GM21381 (cell line): ENCODE measurements at regions not wholly inside any gene's neighbourhood (a gene's known extent, or its start where the extent isn't known, plus 50 kb on each side); places are given as distances from the start of the nearest gene placed in this dataset.
"Not testable (repeated sequence)": the region's sequence is repeated elsewhere in the genome, so short reads cannot be mapped to it uniquely, and the experiment has no call there.

Source experiments
- ATAC-seq: cut with Tn5 transposase; IDR thresholded peaks from one replicate; pipeline ENCODE4 v1.9.1; 2021; ENCODE audit warnings: mild to moderate bottlenecking, moderate library complexity; ENCODE audit not compliant: unreplicated experiment

- ATAC-seq, result not testable (repeated sequence)
These were observed 205.9 kb downstream of the LAT start for GRCh38 chr16:29190553-29191431.

GRCh38 chr16:29188806-29189205 lies 204.0 kb downstream of the LAT start:
- not testable (repeated sequence) for ATAC-seq

- not testable (repeated sequence) for ATAC-seq
These were observed 201.7 kb downstream of the LAT start for GRCh38 chr16:29186306-29187220.

- not testable (repeated sequence) for ATAC-seq
These were observed 201.0 kb downstream of the LAT start for GRCh38 chr16:29185872-29186271.

GRCh38 chr16:29184738-29185438 lies 200.0 kb downstream of the LAT start:
- not testable (repeated sequence) for ATAC-seq

GRCh38 chr16:29182940-29183868 lies 198.4 kb downstream of the LAT start:
- not testable (repeated sequence) for ATAC-seq

- ATAC-seq, result no peak
These were observed 197.6 kb downstream of the LAT start for GRCh38 chr16:29182501-29182900.

- not testable (repeated sequence) for ATAC-seq
These were observed 197.1 kb downstream of the LAT start for GRCh38 chr16:29181921-29182411.

- ATAC-seq, result not testable (repeated sequence)
These were observed 196.5 kb downstream of the LAT start for GRCh38 chr16:29181254-29181780.

GRCh38 chr16:29180206-29180600 lies 195.4 kb downstream of the LAT start:
- not testable (repeated sequence) for ATAC-seq

- ATAC-seq, result not testable (repeated sequence)
These were observed 194.8 kb downstream of the LAT start for GRCh38 chr16:29179401-29180205.

GRCh38 chr16:29177888-29178726 lies 193.3 kb downstream of the LAT start:
- ATAC-seq, result not testable (repeated sequence)

GRCh38 chr16:29177203-29177887 lies 192.5 kb downstream of the LAT start:
- ATAC-seq, result not testable (repeated sequence)

GRCh38 chr16:29176822-29177202 lies 192.0 kb downstream of the LAT start:
- ATAC-seq, result not testable (repeated sequence)

GRCh38 chr16:29176154-29176470 lies 191.3 kb downstream of the LAT start:
- ATAC-seq, result not testable (repeated sequence)

- not testable (repeated sequence) for ATAC-seq
These were observed 190.7 kb downstream of the LAT start for GRCh38 chr16:29175411-29176153.
